Cardiac muscle cell (in vitro differentiated cells and primary cell): ENCODE measurements at regions not wholly inside any gene's neighbourhood (a gene's known extent, or its start where the extent isn't known, plus 50 kb on each side); places are given as distances from the start of the nearest gene placed in this dataset.

ENCODE experiments used
- DNase-seq, 2 donors: peaks; one replicate each; pipeline versions ENCODE4 v3.0.0 to v3.0.0-alpha.2; 2010 to 2017; ENCODE audit warnings: low read depth in 1 of 2, low spot score in 1 of 2
- H3K27ac ChIP-seq: fragments of 200-600 bp; sonication (generic); 2 replicates; pipeline ENCODE4 v1.5.1; 2016
- H3K27me3 ChIP-seq: fragments of 200-600 bp; sonication (generic); 2 replicates; pipeline ENCODE4 v1.6.0; 2016; ENCODE audit warnings: control low read depth
- H3K36me3 ChIP-seq: fragments of 200-600 bp; sonication (generic); 2 replicates; pipeline ENCODE4 v1.5.1; 2016; ENCODE audit warnings: control low read depth
- H3K4me1 ChIP-seq: fragments of 200-600 bp; sonication (generic); 2 replicates; pipeline ENCODE4 v1.8.1; 2017; ENCODE audit warnings: low read depth, mild to moderate bottlenecking, mixed run types
- H3K4me3 ChIP-seq: fragments of 200-600 bp; sonication (generic); 2 replicates; pipeline ENCODE4 v1.5.1; 2016; ENCODE audit warnings: mild to moderate bottlenecking
- H3K9me3 ChIP-seq: fragments of 200-600 bp; sonication (generic); 2 replicates; pipeline ENCODE4 v1.5.1; 2017; ENCODE audit warnings: low read depth, mild to moderate bottlenecking, control low read depth
- CTCF ChIP-seq: IDR thresholded peaks from 2 replicates; pipeline ENCODE4 v1.5.1; 2012; ENCODE audit warnings: low read depth, mild to moderate bottlenecking, low read length

- DNase-seq: peak in 1 of 2 donors; percentile 39
- Histone ChIP-seq H3K36me3 (no peaks in the 10 kb centered on the region), H3K4me3 (no peak overlapping the region), H3K9me3 (no peaks in the 10 kb centered on the region), H3K27me3 (no peaks in the 10 kb centered on the region), H3K27ac (no peak overlapping the region), H3K4me1 (no peaks in the 10 kb centered on the region)
- no peak for TF ChIP-seq CTCF
Observed at GRCh38 chr3:54071601-54072000, 50.8 kb upstream of the CACNA2D3 start.

- Histone ChIP-seq H3K36me3 (no peaks in the 10 kb centered on the region), H3K9me3 (no peaks in the 10 kb centered on the region), H3K4me1 (no peaks in the 10 kb centered on the region), H3K4me3 (no peak overlapping the region), H3K27ac (no peak overlapping the region), H3K27me3 (no peaks in the 10 kb centered on the region)
- no peak for DNase-seq
- TF ChIP-seq CTCF: no peak
Observed at GRCh38 chr3:54069961-54070360, 52.4 kb upstream of the CACNA2D3 start.

- Histone ChIP-seq H3K4me1 (no peaks in the 10 kb centered on the region), H3K27me3 (no peaks in the 10 kb centered on the region), H3K36me3 (no peaks in the 10 kb centered on the region), H3K9me3 (no peaks in the 10 kb centered on the region), H3K4me3 (no peak overlapping the region), H3K27ac (no peak overlapping the region)
- no peak for TF ChIP-seq CTCF
- DNase-seq: no peak
Observed at GRCh38 chr3:54067055-54067698, 55.2 kb upstream of the CACNA2D3 start.

- Histone ChIP-seq H3K9me3 (no peaks in the 10 kb centered on the region), H3K4me3 (no peak overlapping the region), H3K4me1 (no peaks in the 10 kb centered on the region), H3K27ac (no peak overlapping the region), H3K36me3 (no peaks in the 10 kb centered on the region), H3K27me3 (no peaks in the 10 kb centered on the region)
- TF ChIP-seq CTCF: no peak
- DNase-seq: no peak
Observed at GRCh38 chr3:54066253-54066652, 56.1 kb upstream of the CACNA2D3 start.

- no peak for TF ChIP-seq CTCF
- H3K4me3 ChIP-seq: no peak overlapping the region
- no peak overlapping the region for H3K27ac ChIP-seq
- H3K4me1 ChIP-seq: no peaks in the 10 kb centered on the region
- H3K9me3 ChIP-seq: no peaks in the 10 kb centered on the region
- DNase-seq: no peak
- H3K27me3 ChIP-seq: no peaks in the 10 kb centered on the region
- no peaks in the 10 kb centered on the region for H3K36me3 ChIP-seq
Observed at GRCh38 chr3:54065586-54065985, 56.8 kb upstream of the CACNA2D3 start.

GRCh38 chr3:54065140-54065539 is 57.2 kb upstream of the CACNA2D3 start:
- Histone ChIP-seq H3K27me3 (no peaks in the 10 kb centered on the region), H3K36me3 (no peaks in the 10 kb centered on the region), H3K27ac (no peak overlapping the region), H3K4me1 (no peaks in the 10 kb centered on the region), H3K4me3 (no peak overlapping the region), H3K9me3 (no peaks in the 10 kb centered on the region)
- no peak for TF ChIP-seq CTCF
- no peak for DNase-seq
